ENCODE measurements at regions not wholly inside any gene's neighbourhood (a gene's known extent, or its start where the extent isn't known, plus 50 kb on each side); places are given as distances from the start of the nearest gene placed in this dataset.

DNA sequence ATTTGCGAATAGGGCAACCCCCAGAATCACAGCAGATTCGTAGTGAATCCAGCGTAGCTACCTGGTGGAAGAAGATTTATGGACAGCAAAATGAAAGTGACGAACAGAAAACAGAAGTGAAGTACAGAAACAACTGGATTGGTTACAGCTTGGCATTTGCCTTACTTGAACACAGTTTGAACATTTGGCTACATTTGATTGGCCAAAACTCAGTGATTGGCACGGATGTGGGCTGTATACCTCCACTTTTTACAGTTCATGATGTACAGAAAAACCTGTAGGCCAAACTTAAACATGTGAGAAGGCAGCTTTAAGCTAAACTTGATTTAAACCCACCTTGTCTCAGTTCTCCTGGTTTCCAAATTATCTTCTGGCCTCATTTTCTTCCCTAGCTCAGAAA is 49.9 kb upstream of the AMN1 start:
- DNase-seq = no peak

Data from NCI-H446 (cell line).